Large intestine (tissue), 3 donors: ENCODE measurements at regions not wholly inside any gene's neighbourhood (a gene's known extent, or its start where the extent isn't known, plus 50 kb on each side); places are given as distances from the start of the nearest gene placed in this dataset.
"Not testable (repeated sequence)": the region's sequence is repeated elsewhere in the genome, so short reads cannot be mapped to it uniquely, and the experiment has no call there.

Experiments
- DNase-seq, 2 donors: peaks; one replicate each; pipeline versions ENCODE4 v3.0.0 to v3.0.0-alpha.2; 2013
- H3K27ac ChIP-seq: one replicate; pipeline ENCODE4 v1.5.1; 2013; ENCODE audit warnings: low read length
- H3K27me3 ChIP-seq: 2 replicates; pipeline ENCODE4 v1.6.1; 2013; ENCODE audit warnings: low read length; ENCODE audit not compliant: control insufficient read depth, insufficient read depth
- H3K36me3 ChIP-seq: 2 replicates; pipeline ENCODE4 v1.6.1; 2013; ENCODE audit warnings: low read length; ENCODE audit not compliant: control insufficient read depth, insufficient read depth
- H3K4me1 ChIP-seq: one replicate; pipeline ENCODE4 v1.6.1; 2013; ENCODE audit warnings: low read length; ENCODE audit not compliant: control insufficient read depth, insufficient read depth
- H3K4me3 ChIP-seq: one replicate; pipeline ENCODE4 v1.5.1; 2013; ENCODE audit warnings: low read length
- H3K9me3 ChIP-seq: one replicate; pipeline ENCODE4 v1.6.1; 2013; ENCODE audit warnings: mild to moderate bottlenecking, low read depth, low read length, moderate library complexity; ENCODE audit not compliant: control insufficient read depth
- WGBS: methylation state at CpG from one replicate; pipeline ENCODE4 v1.1.5; 2013; ENCODE audit warnings: low lambda C conversion rate; ENCODE audit not compliant: insufficient coverage; 5-methylcytosine and 5-hydroxymethylcytosine counted together

DNA sequence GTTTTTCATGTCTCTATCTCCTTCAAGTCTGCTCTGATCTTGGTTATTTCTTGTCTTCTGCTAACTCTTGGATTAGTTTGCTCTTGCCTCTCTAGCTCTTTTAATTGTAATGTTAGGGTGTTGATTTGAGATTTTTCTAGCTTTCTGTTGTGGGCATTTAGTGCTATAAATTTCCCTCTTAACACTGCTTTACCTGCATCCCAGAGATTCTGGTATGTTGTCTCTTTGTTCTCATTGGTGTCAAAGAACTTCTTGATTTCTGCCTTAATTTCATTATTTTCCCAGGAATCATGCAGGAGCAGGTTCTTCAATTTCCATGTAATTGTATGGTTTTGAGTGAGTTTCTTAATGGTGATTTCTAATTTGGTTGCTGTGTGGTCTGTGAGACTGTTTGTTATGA lies 128.5 kb upstream of the ZNF267 start:
- not testable (repeated sequence) for DNase-seq, H3K36me3 ChIP-seq, H3K27ac ChIP-seq, H3K4me3 ChIP-seq, H3K4me1 ChIP-seq, H3K27me3 ChIP-seq
- peaks cover 10% of the 10 kb centered on the region for H3K9me3 ChIP-seq

- Histone ChIP-seq H3K4me1 (no peaks in the 10 kb centered on the region), H3K9me3 (peaks cover 17% of the 10 kb centered on the region), H3K27me3 (no peaks in the 10 kb centered on the region), H3K36me3 (peaks cover 6% of the 10 kb centered on the region), H3K4me3 (no peak overlapping the region), H3K27ac (no peak overlapping the region)
- no peak for DNase-seq
- WGBS, result 100% methylated on average over 1 of the region's 2 CpGs
Observed at GRCh38 chr16:31745900-31746299, 127.7 kb upstream of the ZNF267 start.

- no peaks in the 10 kb centered on the region for H3K27me3 ChIP-seq
- WGBS, result 100% methylated on average over 5 of the region's 7 CpGs
- no peak overlapping the region for H3K27ac ChIP-seq
- H3K36me3 ChIP-seq, result peaks cover 14% of the 10 kb centered on the region
- peaks cover 14% of the 10 kb centered on the region for H3K9me3 ChIP-seq
- H3K4me1 ChIP-seq, result no peaks in the 10 kb centered on the region
- DNase-seq, result no peak
- H3K4me3 ChIP-seq, result no peak overlapping the region
Observed at GRCh38 chr16:31754998-31755615, 118.5 kb upstream of the ZNF267 start.

GRCh38 chr16:31764103-31764502 lies 109.5 kb upstream of the ZNF267 start:
- Histone ChIP-seq H3K9me3 (no peaks in the 10 kb centered on the region), H3K4me1 (no peaks in the 10 kb centered on the region), H3K27me3 (no peaks in the 10 kb centered on the region), H3K36me3 (no peaks in the 10 kb centered on the region), H3K27ac (no peak overlapping the region), H3K4me3 (no peak overlapping the region)
- DNase-seq, result no peak
- no CpG with 5 or more reads among the region's 2 CpGs for WGBS

DNA sequence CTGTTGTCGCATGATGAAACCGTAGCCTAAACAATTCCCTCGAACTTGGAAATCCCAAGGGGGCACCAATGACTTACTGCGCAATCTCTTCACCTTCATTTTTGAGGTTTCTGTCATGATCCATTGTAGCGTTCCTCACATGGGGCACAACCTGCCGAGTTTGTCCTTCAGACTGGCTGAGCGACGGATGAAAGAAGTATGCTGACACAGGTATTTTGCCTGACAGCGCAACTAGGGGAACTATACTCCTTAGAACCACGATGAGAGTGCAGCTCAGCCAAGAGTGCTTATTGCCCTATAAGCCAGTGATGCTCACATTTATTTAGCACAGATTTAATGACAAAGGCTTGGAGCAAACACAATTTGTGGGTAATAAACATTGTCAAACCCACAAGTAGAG lies 106.3 kb upstream of the ZNF267 start:
- Histone ChIP-seq H3K27me3 (no peaks in the 10 kb centered on the region), H3K9me3 (no peaks in the 10 kb centered on the region), H3K36me3 (no peaks in the 10 kb centered on the region), H3K27ac (no peak overlapping the region), H3K4me1 (no peaks in the 10 kb centered on the region), H3K4me3 (no peak overlapping the region)
- WGBS, result no CpG with 5 or more reads among the region's 10 CpGs
- no peak for DNase-seq

DNA sequence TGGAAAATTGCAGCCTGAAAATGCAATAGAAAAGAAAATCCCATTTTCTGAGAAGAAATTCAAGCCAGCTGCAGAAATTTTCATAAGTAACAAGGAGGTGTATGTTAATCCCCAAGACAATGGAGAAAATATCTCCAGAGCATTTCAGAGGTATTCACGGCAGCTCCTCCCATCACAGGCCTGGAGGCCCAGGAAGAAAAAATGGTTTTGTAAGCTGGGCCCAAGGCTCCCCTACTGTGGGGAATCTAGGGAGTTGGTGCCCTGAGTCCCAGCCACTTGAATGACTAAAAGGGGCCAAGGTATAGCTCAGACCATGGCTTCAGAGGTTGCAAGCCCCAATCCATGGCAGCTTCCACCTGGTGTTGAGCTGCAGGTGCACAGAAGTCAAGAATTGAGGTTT lies 93.3 kb upstream of the ZNF267 start:
- Histone ChIP-seq H3K36me3 (no peaks in the 10 kb centered on the region), H3K4me1 (no peaks in the 10 kb centered on the region), H3K27ac (no peak overlapping the region), H3K27me3 (no peaks in the 10 kb centered on the region), H3K4me3 (no peak overlapping the region), H3K9me3 (no peaks in the 10 kb centered on the region)
- DNase-seq, result no peak
- WGBS, result 100% methylated on average over 1 of the region's 1 CpG

DNA sequence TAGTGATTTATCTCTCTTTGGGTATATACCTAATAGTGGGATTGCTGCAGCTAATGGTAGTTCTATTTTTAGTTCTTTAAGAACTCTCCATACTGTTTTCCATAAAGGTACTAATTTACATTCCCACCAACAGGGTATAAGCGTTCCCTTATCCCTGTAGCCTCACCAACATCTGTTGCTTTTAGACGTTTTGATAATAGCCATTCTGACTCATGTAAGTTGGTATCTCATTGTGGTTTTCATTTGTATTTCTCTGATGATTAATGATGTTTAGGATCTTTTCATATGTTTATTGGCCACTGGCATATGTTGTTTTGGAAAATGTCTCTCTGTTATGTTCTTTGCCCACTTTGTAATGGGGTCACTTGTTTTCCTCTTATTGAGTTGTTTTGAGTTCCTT lies 88.5 kb upstream of the ZNF267 start:
- no peaks in the 10 kb centered on the region for H3K27me3 ChIP-seq
- no peaks in the 10 kb centered on the region for H3K9me3 ChIP-seq
- H3K4me1 ChIP-seq, result no peaks in the 10 kb centered on the region
- H3K36me3 ChIP-seq, result no peaks in the 10 kb centered on the region
- DNase-seq, result no peak
- WGBS, result no CpG with 5 or more reads among the region's 2 CpGs
- H3K27ac ChIP-seq, result no peak overlapping the region
- H3K4me3 ChIP-seq, result no peak overlapping the region

- 100% methylated on average over 2 of the region's 3 CpGs for WGBS
Observed at GRCh38 chr16:31807086-31807485, 66.5 kb upstream of the ZNF267 start.

DNA sequence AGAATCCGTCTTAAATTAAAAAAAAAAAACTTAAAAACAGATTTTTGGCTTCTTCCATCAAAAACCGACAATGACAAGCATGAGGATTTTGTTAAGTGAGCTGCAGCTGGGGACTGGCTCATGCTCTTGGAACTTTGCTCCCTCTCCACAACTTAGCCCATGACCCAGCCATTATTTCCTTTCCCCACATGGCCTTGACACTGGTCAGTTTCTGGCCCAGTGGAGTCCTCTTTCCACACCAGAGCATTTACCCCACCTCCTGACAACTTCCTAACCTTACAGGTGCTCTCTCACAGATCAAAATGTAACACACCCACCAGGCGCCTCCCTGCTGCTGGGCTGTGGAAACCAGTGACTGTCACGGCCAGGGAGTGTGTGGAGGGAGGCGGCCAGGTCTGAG lies 62.7 kb upstream of the ZNF267 start:
- Histone ChIP-seq H3K27me3 (no peaks in the 10 kb centered on the region), H3K27ac (no peak overlapping the region), H3K36me3 (no peaks in the 10 kb centered on the region), H3K4me1 (no peaks in the 10 kb centered on the region), H3K4me3 (no peak overlapping the region), H3K9me3 (no peaks in the 10 kb centered on the region)
- 60% methylated on average over 1 of the region's 5 CpGs for WGBS
- no peak for DNase-seq

More at GRCh38 chr16:31807086-31807485, 66.5 kb upstream of the ZNF267 start:
- Histone ChIP-seq H3K27ac (no peak overlapping the region), H3K9me3 (no peaks in the 10 kb centered on the region), H3K4me1 (no peaks in the 10 kb centered on the region), H3K4me3 (no peak overlapping the region), H3K27me3 (no peaks in the 10 kb centered on the region), H3K36me3 (no peaks in the 10 kb centered on the region)
- DNase-seq, result no peak

GRCh38 chr16:31816141-31816540 lies 57.5 kb upstream of the ZNF267 start:
- not testable (repeated sequence) for H3K4me1 ChIP-seq, H3K27me3 ChIP-seq, H3K27ac ChIP-seq, H3K36me3 ChIP-seq, DNase-seq, H3K9me3 ChIP-seq, H3K4me3 ChIP-seq
- WGBS, result no CpG with 5 or more reads among the region's 6 CpGs

GRCh38 chr16:31819386-31819785 lies 54.2 kb upstream of the ZNF267 start:
- H3K9me3 ChIP-seq, result peaks cover 11% of the 10 kb centered on the region
- WGBS, result no CpG with 5 or more reads among the region's 38 CpGs
- no peaks in the 10 kb centered on the region for H3K4me1 ChIP-seq
- no peak overlapping the region for H3K4me3 ChIP-seq
- no peaks in the 10 kb centered on the region for H3K27me3 ChIP-seq
- H3K36me3 ChIP-seq, result no peaks in the 10 kb centered on the region
- no peak for DNase-seq
- H3K27ac ChIP-seq, result no peak overlapping the region
